SK-N-SH treated with all-trans-retinoic acid at 6 μM for 48 hours (cell line): ENCODE measurements at regions not wholly inside any gene's neighbourhood (a gene's known extent, or its start where the extent isn't known, plus 50 kb on each side); places are given as distances from the start of the nearest gene placed in this dataset.
"Not testable (repeated sequence)": the region's sequence is repeated elsewhere in the genome, so short reads cannot be mapped to it uniquely, and the experiment has no call there.

ENCODE experiments used
- ATAC-seq: fragments of 200-7000 bp; cut with Tn5 transposase; 3 replicates; pipeline ENCODE4 v1.9.1; 2020; ENCODE audit warnings: mild to moderate bottlenecking, moderate library complexity
- ARNTL ChIP-seq: fragments of 450-650 bp; formaldehyde crosslinking; IDR thresholded peaks from 2 replicates; pipeline ENCODE4 v1.5.0; 2020; ENCODE audit warnings: low read depth, mild to moderate bottlenecking, moderate library complexity, borderline replicate concordance
- CREB5 ChIP-seq: fragments of 250-450 bp; sonication (Bioruptor Pico); IDR thresholded peaks from 2 replicates; pipeline ENCODE4 v1.5.1; 2020; ENCODE audit warnings: low read depth, mild to moderate bottlenecking, moderate library complexity
- CSDC2 ChIP-seq: fragments of 250-450 bp; sonication (Bioruptor Pico); IDR thresholded peaks from 2 replicates; pipeline ENCODE4 v1.5.0; 2020; ENCODE audit warnings: mild to moderate bottlenecking, moderate library complexity
- CSRNP3 ChIP-seq: fragments of 250-450 bp; sonication (Bioruptor Pico); IDR thresholded peaks from 2 replicates; pipeline ENCODE4 v1.5.1; 2021; ENCODE audit warnings: mild to moderate bottlenecking, moderate library complexity
- ESRRG ChIP-seq: fragments of 250-450 bp; sonication (Bioruptor Pico); IDR thresholded peaks from 2 replicates; pipeline ENCODE4 v1.6.1; 2021; ENCODE audit warnings: mild to moderate bottlenecking
- GLIS3 ChIP-seq: fragments of 250-450 bp; sonication (Bioruptor Pico); IDR thresholded peaks from 2 replicates; pipeline ENCODE4 v1.5.0; 2020; ENCODE audit warnings: mild to moderate bottlenecking, moderate library complexity
- ISL1 ChIP-seq: fragments of 250-450 bp; sonication (Bioruptor Pico); IDR thresholded peaks from 2 replicates; pipeline ENCODE4 v2.1.2; 2022; ENCODE audit warnings: mild to moderate bottlenecking, moderate library complexity
- OSR1 ChIP-seq: fragments of 250-450 bp; sonication (Bioruptor Pico); IDR thresholded peaks from 2 replicates; pipeline ENCODE4 v1.8.0; 2022; ENCODE audit warnings: moderate library complexity, mild to moderate bottlenecking, inconsistent platforms
- PATZ1 ChIP-seq: fragments of 250-450 bp; sonication (Bioruptor Pico); IDR thresholded peaks from 2 replicates; pipeline ENCODE4 v1.8.0; 2020; ENCODE audit warnings: mild to moderate bottlenecking, moderate library complexity, borderline replicate concordance
- POU6F1 ChIP-seq: fragments of 250-450 bp; sonication (Bioruptor Pico); IDR thresholded peaks from 2 replicates; pipeline ENCODE4 v1.8.0; 2021; ENCODE audit warnings: low read depth, mild to moderate bottlenecking, moderate library complexity, borderline replicate concordance
- PPARA ChIP-seq: fragments of 250-450 bp; sonication (Bioruptor Pico); IDR thresholded peaks from 2 replicates; pipeline ENCODE4 v1.5.0; 2020; ENCODE audit warnings: mild to moderate bottlenecking, borderline replicate concordance
- RARB ChIP-seq: fragments of 250-450 bp; sonication (Bioruptor Pico); IDR thresholded peaks from 2 replicates; pipeline ENCODE4 v1.8.0; 2021; ENCODE audit warnings: mild to moderate bottlenecking, moderate library complexity
- SNAI2 ChIP-seq: fragments of 250-450 bp; sonication (Bioruptor Pico); IDR thresholded peaks from 2 replicates; pipeline ENCODE4 v1.5.0; 2020; ENCODE audit warnings: mild to moderate bottlenecking, moderate library complexity
- TCF4 ChIP-seq: fragments of 250-450 bp; sonication (Bioruptor Pico); IDR thresholded peaks from 2 replicates; pipeline ENCODE4 v1.8.0; 2021; ENCODE audit warnings: mild to moderate bottlenecking, moderate library complexity, borderline replicate concordance
- TOX ChIP-seq: fragments of 250-450 bp; sonication (Bioruptor Pico); IDR thresholded peaks from 2 replicates; pipeline ENCODE4 v1.8.0; 2021; ENCODE audit warnings: mild to moderate bottlenecking, moderate library complexity, borderline replicate concordance
- ZC3H10 ChIP-seq: fragments of 250-450 bp; sonication (Bioruptor Pico); IDR thresholded peaks from 2 replicates; pipeline ENCODE4 v1.5.1; 2021; ENCODE audit warnings: mild to moderate bottlenecking, moderate library complexity
- ZFP3 ChIP-seq: fragments of 250-450 bp; sonication (Bioruptor Pico); IDR thresholded peaks from 2 replicates; pipeline ENCODE4 v1.5.0; 2020; ENCODE audit warnings: mild to moderate bottlenecking, moderate library complexity
- ZFP30 ChIP-seq: fragments of 450-650 bp; formaldehyde crosslinking; IDR thresholded peaks from 2 replicates; pipeline ENCODE4 v1.5.0; 2022; ENCODE audit warnings: mild to moderate bottlenecking, moderate library complexity
- ZNF565 ChIP-seq: fragments of 450-650 bp; formaldehyde crosslinking; conservative IDR thresholded peaks from 2 replicates; pipeline ENCODE4 v1.5.0; 2020; ENCODE audit warnings: low read depth, mild to moderate bottlenecking, moderate library complexity
- ZNF70 ChIP-seq: fragments of 450-650 bp; formaldehyde crosslinking; IDR thresholded peaks from 2 replicates; pipeline ENCODE4 v1.5.0; 2020; ENCODE audit warnings: mild to moderate bottlenecking, moderate library complexity
- ZNF8 ChIP-seq: fragments of 450-650 bp; formaldehyde crosslinking; IDR thresholded peaks from 2 replicates; pipeline ENCODE4 v1.5.0; 2020; ENCODE audit warnings: mild to moderate bottlenecking, moderate library complexity

- ATAC-seq, result no peak
- no peak for TF ChIP-seq ESRRG (CRISPR knock-in tag)
- TF ChIP-seq ZNF8 (CRISPR knock-in tag), result no peak
- TF ChIP-seq, all 23 proteins: peak for 0
These were observed 56.7 kb downstream of the CCDC74A start for GRCh38 chr2:131584380-131584779.

- TF ChIP-seq ESRRG (CRISPR knock-in tag) (no peak), ZC3H10 (no peak), POU6F1 (CRISPR knock-in tag) (no peak), GLIS3 (CRISPR knock-in tag) (no peak), TCF4 (CRISPR knock-in tag) (no peak), ZFP30 (CRISPR knock-in tag) (no peak), ISL1 (CRISPR knock-in tag) (no peak), TOX (CRISPR knock-in tag) (no peak), ARNTL (CRISPR knock-in tag) (no peak), SNAI2 (CRISPR knock-in tag) (no peak), ZNF565 (no peak), CSDC2 (CRISPR knock-in tag) (no peak), ZNF70 (CRISPR knock-in tag) (no peak)
- ATAC-seq, result no peak
These were observed 57.3 kb downstream of the CCDC74A start for GRCh38 chr2:131584940-131585339.

- no peak for ATAC-seq
- TF ChIP-seq TOX (CRISPR knock-in tag) (no peak), RARB (no peak), ARNTL (CRISPR knock-in tag) (no peak), ZFP3 (CRISPR knock-in tag) (no peak)
These were observed 60.6 kb downstream of the CCDC74A start for GRCh38 chr2:131588152-131588873.

- not testable (repeated sequence) for ATAC-seq
These were observed 61.4 kb downstream of the CCDC74A start for GRCh38 chr2:131589126-131589525.

GRCh38 chr2:131590366-131590765 is 62.7 kb downstream of the CCDC74A start:
- ATAC-seq, result no peak
- TF ChIP-seq ZNF70 (CRISPR knock-in tag), result no peak
- TF ChIP-seq PPARA (CRISPR knock-in tag), result no peak
- no peak for TF ChIP-seq GLIS3 (CRISPR knock-in tag)
- TF ChIP-seq ZNF565, result no peak
- TF ChIP-seq CREB5 (CRISPR knock-in tag), result no peak
- TF ChIP-seq OSR1 (CRISPR knock-in tag), result no peak
- no peak for TF ChIP-seq ARNTL (CRISPR knock-in tag)
- no peak for TF ChIP-seq ZFP3 (CRISPR knock-in tag)
- TF ChIP-seq ESRRG (CRISPR knock-in tag), result no peak
- no peak for TF ChIP-seq ZC3H10
- no peak for TF ChIP-seq CSRNP3
- TF ChIP-seq TOX (CRISPR knock-in tag), result no peak
- TF ChIP-seq SNAI2 (CRISPR knock-in tag), result no peak
- TF ChIP-seq PATZ1 (CRISPR knock-in tag), result no peak
- TF ChIP-seq ZNF8 (CRISPR knock-in tag), result no peak
- TF ChIP-seq RARB, result no peak
- TF ChIP-seq TCF4 (CRISPR knock-in tag), result no peak
- no peak for TF ChIP-seq ZFP30 (CRISPR knock-in tag)
